ENCODE measurements at regions not wholly inside any gene's neighbourhood (a gene's known extent, or its start where the extent isn't known, plus 50 kb on each side); places are given as distances from the start of the nearest gene placed in this dataset.

- no peak for TF ChIP-seq POLR2AphosphoS5 (IDR thresholded peaks at IDR 0.05; ENCODE audit: low read depth, low read length)
- no peak for TF ChIP-seq POLR2A (IDR thresholded peaks at IDR 0.05; ENCODE audit: low read depth, low read length)
- no peak for TF ChIP-seq SPI1 (IDR thresholded peaks at IDR 0.05; ENCODE audit: low read depth, low read length)
These were observed 166.4 kb upstream of the AJAP1 start for GRCh38 chr1:4488018-4488417.
